Prostate gland (tissue), 2 donors: ENCODE measurements at regions not wholly inside any gene's neighbourhood (a gene's known extent, or its start where the extent isn't known, plus 50 kb on each side); places are given as distances from the start of the nearest gene placed in this dataset.

ENCODE experiments used
- CTCF ChIP-seq, 4 experiments: fragments of 200-600 bp in 2 of 4; fragments of 450-650 bp in 2 of 4; sonication (generic) in 2 of 4; IDR thresholded peaks; 1 replicate in 3 of 4; 2 replicates in 1 of 4; pipeline ENCODE4 v1.5.1; 2016 to 2019; ENCODE audit warnings: antibody characterized with exemption in 4 of 4, mild to moderate bottlenecking in 2 of 4, moderate library complexity in 2 of 4
- POLR2A ChIP-seq: fragments of 450-650 bp; IDR thresholded peaks from one replicate; pipeline ENCODE4 v1.6.1; 2016; ENCODE audit warnings: antibody characterized with exemption, mild to moderate bottlenecking

GRCh38 chr5:125712397-125712796 lies 710.8 kb upstream of the GRAMD2B start:
- TF ChIP-seq POLR2A (no peak), CTCF (IDR thresholded peaks at IDR 0.05) (no peak)
